ENCODE measurements at regions not wholly inside any gene's neighbourhood (a gene's known extent, or its start where the extent isn't known, plus 50 kb on each side); places are given as distances from the start of the nearest gene placed in this dataset.

DNA sequence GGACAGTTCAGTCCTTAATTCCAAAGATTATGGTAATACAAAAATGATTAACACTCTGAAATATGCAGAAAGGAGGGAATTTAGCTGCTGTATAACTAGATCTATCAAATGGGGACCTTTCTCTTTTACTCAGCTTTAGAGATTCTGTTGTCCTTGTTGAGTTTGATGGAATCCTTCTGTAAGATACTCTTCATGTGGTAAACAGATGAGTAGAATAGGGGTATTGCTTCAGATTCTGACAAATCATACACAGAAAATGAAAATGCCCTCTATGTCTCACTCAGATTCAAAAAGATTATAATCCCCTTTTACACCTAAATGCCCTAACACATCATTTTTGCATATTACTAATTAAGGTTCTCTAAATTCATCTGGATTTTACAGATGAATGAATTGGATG, 50.7 kb downstream of the ARHGAP35 start:
- intact Hi-C loops (cut with DNase I), result no loop called here
- peaks cover 43% of the 10 kb centered on the region for H3K4me1 ChIP-seq
- no peak for ATAC-seq

DNA sequence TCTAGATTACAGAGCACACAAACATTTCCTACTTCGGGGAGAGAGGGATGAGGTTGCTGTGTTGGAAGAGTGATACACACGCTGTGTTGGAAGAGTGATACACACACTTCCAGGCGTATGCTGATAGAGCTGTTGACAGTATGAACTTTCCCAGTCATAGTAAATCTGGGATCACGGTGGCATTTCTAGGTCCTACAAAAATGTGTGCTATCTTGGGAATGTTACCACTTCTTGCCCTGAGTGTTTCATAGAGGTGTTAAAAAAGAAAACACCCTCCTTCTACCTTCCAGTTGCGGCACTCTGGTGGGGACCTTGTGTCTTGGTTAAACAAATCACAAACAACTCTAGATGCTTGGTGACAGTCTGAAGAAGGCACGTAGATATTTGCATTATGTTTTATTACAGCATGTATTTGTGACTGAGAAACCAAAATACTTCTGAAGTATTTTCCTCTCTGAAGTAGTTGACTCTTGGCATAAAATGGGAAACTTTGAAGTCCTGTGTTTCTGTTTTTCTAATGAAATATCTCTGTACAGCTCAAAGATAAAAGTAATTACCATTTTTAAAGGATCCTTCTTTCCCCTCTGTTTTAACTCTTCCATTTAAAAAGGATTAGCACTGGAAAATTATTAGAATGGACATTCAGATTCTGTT, 52.5 kb downstream of the ARHGAP35 start:
- H3K4me1 ChIP-seq, result peaks cover 37% of the 10 kb centered on the region
- peak in 3 of 4 donors; percentile 30 to 56 (median 42) for ATAC-seq
- H3K36me3 ChIP-seq (ENCODE audit: insufficient read depth in 1 of 2, low read depth in 1 of 2), result no peaks in the 10 kb centered on the region
- DNase-seq, result no peak
- no peak overlapping the region for H3K4me3 ChIP-seq
- no peaks in the 10 kb centered on the region for H3K9me3 ChIP-seq
- 55 to 71% (median 59%) methylated on average over 6 of the region's 6 CpGs for WGBS, 3 donors
- H3K27me3 ChIP-seq (ENCODE audit: insufficient read depth in 3 of 3, low read length in 2 of 3), result no peaks in the 10 kb centered on the region
- peak overlapping the region; percentile 47 for H3K27ac ChIP-seq
- intact Hi-C loops (cut with DNase I), result no loop called here
- TF ChIP-seq, protein P1, sequence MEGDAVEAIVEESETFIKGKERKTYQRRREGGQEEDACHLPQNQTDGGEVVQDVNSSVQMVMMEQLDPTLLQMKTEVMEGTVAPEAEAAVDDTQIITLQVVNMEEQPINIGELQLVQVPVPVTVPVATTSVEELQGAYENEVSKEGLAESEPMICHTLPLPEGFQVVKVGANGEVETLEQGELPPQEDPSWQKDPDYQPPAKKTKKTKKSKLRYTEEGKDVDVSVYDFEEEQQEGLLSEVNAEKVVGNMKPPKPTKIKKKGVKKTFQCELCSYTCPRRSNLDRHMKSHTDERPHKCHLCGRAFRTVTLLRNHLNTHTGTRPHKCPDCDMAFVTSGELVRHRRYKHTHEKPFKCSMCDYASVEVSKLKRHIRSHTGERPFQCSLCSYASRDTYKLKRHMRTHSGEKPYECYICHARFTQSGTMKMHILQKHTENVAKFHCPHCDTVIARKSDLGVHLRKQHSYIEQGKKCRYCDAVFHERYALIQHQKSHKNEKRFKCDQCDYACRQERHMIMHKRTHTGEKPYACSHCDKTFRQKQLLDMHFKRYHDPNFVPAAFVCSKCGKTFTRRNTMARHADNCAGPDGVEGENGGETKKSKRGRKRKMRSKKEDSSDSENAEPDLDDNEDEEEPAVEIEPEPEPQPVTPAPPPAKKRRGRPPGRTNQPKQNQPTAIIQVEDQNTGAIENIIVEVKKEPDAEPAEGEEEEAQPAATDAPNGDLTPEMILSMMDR (IDR thresholded peaks at IDR 0.05), result no peak

More for the DNA sequence above, 50.7 kb downstream of the ARHGAP35 start:
- no peaks in the 10 kb centered on the region for H3K27me3 ChIP-seq (ENCODE audit: insufficient read depth in 3 of 3, low read length in 2 of 3)
- TF ChIP-seq, protein P1 (IDR thresholded peaks at IDR 0.05), result no peak
- H3K36me3 ChIP-seq (ENCODE audit: insufficient read depth in 1 of 2, low read depth in 1 of 2), result no peaks in the 10 kb centered on the region
- no peak overlapping the region for H3K27ac ChIP-seq
- no peak for DNase-seq
- no peak overlapping the region for H3K4me3 ChIP-seq
- H3K9me3 ChIP-seq, result no peaks in the 10 kb centered on the region

DNA sequence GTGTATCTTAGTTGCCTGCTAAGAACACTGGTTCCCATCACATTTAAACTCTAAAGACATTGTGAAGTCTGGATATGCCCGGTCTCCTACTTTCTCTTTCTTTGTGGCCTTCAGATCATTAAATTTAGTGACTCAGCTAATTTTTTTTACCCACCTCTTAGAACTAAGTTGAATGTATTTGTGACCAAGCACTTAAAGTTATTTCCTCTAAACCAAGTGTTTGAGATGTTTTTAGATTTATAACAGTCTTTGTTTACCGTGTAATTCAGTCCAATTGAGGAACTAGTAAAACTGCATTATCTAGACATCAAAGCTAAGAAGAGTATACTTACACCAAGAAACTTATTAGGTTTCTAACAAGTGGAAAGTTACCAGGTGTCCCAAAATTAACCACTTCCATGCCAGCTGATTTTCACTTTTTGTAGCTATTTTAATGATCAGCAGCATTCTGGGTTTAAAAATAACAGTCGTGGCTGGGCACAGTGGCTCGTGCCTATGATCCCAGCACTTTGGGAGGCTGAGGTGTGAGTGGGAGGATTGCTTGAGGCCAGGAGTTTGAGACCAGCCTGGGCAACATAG, 53.1 kb downstream of the ARHGAP35 start:
- intact Hi-C loops (cut with DNase I), result no loop called here
- no peak overlapping the region for H3K4me3 ChIP-seq
- ATAC-seq (peak in 1 of 4 donors; percentile 29), DNase-seq (no peak)
- peaks cover 36% of the 10 kb centered on the region for H3K4me1 ChIP-seq
- TF ChIP-seq, protein P1 (IDR thresholded peaks at IDR 0.05), result no peak
- WGBS, 3 donors, result 38 to 69% (median 51%) methylated on average over 4 of the region's 4 CpGs
- H3K27ac ChIP-seq, result peak overlapping the region; percentile 47
- H3K9me3 ChIP-seq, result no peaks in the 10 kb centered on the region
- H3K36me3 ChIP-seq (ENCODE audit: insufficient read depth in 1 of 2, low read depth in 1 of 2), result peaks cover 0 to 5% of the 10 kb centered on the region in 2 donors
- no peaks in the 10 kb centered on the region for H3K27me3 ChIP-seq (ENCODE audit: insufficient read depth in 3 of 3, low read length in 2 of 3)

DNA sequence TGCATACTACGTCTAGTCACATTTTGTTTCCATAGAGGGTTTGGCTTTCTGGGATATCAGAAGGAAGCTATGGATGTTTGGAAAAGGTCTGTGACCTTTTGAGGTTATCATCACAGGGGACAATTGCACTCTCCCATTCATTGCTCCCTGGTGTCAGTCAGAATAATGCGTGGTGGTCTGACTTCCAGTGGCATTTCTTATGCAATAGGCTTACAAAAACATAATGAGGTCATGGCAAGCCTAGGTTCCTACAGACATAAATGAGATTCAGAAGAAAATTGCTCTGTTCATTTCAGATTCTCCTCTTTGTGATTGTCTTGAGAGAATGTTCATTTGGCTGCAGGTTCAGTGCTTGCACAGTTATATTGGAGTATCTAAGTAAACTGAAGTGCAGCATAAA, 54.6 kb downstream of the ARHGAP35 start:
- intact Hi-C loops (cut with DNase I), result no loop called here
- no peak for ATAC-seq
- Histone ChIP-seq H3K27ac (no peak overlapping the region), H3K36me3 (ENCODE audit: insufficient read depth in 1 of 2, low read depth in 1 of 2) (peaks cover 0 to 20% of the 10 kb centered on the region in 2 donors), H3K27me3 (ENCODE audit: insufficient read depth in 3 of 3, low read length in 2 of 3) (no peaks in the 10 kb centered on the region), H3K4me3 (no peak overlapping the region), H3K9me3 (no peaks in the 10 kb centered on the region), H3K4me1 (peaks cover 27% of the 10 kb centered on the region)
- DNase-seq, result no peak
- WGBS, 3 donors, result 68 to 74% (median 69%) methylated on average over 2 of the region's 2 CpGs
- TF ChIP-seq, protein P1 (IDR thresholded peaks at IDR 0.05), result no peak

Data from psoas muscle (tissue), 7 donors.